GM18868 (cell line): ENCODE measurements at regions not wholly inside any gene's neighbourhood (a gene's known extent, or its start where the extent isn't known, plus 50 kb on each side); places are given as distances from the start of the nearest gene placed in this dataset.

Experiments used
- ATAC-seq: cut with Tn5 transposase; IDR thresholded peaks from one replicate; pipeline ENCODE4 v1.9.1; 2021; ENCODE audit warnings: mild to moderate bottlenecking, moderate library complexity; ENCODE audit not compliant: unreplicated experiment

DNA sequence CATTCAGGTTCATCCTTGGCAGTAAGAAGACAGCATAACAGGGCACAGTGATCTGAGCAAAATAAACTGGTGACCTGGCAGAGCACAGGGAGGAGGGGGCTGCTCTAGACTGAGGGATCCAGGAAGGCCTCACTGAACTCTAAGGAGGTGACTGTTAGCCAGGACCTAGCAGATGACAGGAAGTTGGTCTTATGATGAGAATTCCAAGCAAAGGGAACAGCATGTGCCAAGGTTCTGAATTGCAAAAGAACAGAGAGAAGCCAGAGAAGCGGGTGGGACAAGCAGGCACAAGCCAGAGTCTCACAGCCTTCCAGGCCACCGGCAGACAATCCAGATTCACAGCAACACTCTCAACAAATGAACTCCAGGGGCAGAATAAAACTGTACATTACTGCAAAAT lies 152.7 kb upstream of the PTPRM start:
- no peak for ATAC-seq

DNA sequence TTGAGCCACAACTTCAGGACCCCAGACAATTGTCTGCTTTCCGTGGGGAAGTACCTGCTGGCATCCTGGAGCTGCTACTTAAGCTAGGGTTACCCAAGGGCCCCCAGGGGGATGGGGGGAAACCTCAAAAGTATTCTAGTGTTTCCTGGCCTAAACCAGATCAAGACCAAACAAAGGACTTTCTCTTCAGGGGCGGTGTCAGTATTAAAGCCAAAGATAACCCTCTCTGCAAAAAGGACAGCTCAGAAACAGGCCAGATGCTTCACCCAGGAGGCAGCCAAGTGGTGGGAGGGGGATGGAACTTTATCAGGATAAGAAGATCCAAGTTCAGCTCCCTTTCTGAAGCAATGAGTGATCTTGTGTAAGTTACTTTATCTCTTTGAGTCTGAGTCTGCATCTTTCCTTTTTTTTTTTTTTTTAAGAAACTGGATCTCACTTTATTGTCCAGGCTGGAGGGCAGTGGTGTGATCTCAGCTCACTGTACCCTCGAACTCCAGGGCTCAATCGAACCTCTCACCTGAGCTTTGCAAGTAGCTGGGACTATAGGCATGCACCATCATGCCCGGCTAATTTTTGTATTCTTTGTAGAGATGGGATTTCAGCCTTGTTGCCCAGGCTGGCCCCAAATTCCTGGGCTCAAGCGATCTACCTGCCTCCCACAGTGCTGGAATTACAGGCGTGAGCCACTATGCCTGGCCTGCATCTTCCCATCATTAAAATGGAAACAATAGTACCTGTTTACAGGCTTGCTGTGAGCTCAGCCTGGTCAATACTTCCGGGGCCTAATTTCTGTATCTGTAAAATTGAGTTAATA lies 151.8 kb upstream of the PTPRM start:
- no peak for ATAC-seq

DNA sequence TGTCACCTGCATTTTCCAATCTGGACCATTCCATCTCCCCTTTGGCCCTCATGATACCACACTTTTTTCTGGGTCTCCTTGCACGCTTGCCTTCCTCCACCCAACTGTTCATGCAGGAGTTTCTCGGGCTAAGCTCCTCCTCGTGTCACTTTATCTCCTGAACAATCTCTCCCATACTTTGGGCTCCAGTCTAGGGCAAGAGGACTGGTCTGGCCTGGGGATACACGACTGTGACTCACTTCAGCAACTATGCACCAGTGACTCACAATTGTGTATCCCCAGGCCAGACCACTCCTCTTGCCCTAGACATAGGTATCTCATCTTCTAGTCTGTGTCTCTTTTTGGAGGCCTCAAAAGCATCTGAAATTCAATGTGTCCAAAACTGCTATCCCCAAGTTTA lies 149.4 kb upstream of the PTPRM start:
- ATAC-seq: no peak

DNA sequence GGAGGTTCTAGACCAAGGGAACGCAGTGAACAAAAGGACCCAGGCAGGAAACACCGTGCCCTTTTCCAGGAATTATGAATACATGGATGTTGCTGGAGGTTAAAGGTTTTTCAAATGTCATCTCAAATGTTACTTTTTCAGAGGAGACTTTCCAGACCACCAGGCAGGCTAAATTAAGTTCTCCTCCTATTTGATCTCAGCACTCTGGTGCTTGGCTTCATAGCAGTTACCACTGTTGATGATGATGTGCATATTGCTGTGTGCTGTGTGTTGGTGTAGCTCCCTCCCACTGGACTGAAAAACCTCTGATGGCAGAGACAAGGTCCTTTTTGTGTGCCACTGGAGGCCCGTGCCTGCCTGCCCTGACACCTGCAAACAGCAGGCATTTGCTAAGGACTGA lies 137.3 kb upstream of the PTPRM start:
- ATAC-seq: no peak

DNA sequence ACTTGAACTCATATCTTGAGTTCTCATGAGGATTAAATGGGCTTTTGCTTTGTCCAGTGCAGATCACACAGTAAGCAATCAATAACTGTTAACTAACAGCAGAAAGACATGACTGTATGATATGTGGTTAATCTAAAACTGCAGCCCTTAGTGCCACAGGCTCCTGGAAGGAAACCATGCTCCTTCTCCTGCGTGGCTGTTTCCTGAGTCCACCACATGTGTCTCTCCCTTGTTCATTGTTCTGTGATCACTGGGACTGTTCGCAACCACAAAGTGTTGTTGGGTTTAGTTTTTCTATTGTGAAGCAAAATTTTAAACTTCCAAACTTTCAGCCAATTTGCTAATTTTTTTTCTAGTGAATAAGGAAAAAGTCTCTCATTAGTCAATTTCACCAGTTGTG lies 130.9 kb upstream of the PTPRM start:
- ATAC-seq: no peak

DNA sequence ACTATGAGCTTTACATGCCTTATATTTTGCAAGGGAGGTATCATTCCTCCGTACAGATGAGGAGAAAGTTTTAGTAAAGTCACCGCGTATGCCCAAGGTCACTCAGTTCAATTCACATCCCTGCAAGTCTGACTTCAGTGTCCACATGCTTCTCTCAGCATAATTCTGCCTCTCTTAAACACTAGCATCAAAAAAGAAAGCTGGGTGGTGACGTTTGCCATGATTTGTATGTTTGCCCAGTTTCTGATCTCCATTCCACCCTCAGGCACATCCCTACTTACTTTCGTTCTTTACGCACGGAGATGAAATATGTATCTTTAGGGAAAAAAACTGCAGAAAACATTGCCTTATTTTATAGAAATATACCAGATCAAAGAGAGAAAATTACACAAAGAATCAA lies 129.2 kb upstream of the PTPRM start:
- ATAC-seq: no peak

DNA sequence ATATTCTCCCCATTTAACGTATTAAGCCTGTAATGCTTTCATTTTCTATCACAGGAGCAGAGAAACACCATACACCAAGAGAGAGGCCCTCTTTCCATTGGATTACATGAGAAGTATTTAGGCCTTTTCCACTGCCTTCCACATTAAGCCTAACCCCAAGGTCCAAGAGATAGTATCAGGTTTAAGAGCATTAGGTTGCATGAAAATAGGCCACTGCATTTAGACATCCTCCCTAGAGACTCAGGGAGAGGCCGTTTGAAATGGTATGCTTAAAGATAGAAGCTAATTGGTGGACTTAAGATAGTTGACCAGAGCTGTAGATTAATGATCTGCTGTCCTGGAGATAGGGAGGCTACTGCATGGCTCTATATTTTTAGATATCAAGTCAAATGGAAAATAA lies 128.5 kb upstream of the PTPRM start:
- ATAC-seq: no peak

DNA sequence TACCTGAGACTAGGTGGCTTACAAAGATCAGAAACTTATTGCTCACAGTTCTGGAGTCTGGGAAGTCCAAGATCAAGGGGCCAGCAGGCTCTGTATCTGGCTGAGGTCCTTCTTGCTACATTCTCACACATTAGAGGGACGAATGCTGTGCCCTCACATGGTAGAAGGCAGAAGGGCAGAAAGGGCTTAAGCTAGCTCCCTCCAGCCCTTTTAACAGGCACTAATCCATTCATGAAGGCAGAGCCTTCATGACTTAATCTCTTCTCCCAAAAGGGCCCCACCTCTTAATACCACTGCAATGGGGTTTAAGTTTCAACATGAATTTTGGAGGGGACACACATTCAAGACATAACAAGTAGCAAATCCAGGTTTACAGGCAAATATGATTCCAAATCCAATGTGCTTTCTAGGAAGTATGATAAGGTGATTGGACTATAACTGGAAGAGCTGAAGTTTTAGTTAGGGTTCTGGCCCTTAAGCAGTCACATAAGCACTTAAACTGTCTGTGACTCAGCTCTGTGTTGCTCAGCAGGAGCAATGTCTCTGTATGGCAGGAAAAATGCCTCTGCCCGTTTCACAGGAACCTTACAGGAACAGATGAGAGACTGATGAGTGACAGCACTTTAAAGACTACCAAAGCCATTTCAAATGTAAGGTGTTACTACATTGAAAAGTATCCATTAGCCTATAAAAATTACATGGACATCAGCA lies 119.6 kb upstream of the PTPRM start:
- no peak for ATAC-seq

DNA sequence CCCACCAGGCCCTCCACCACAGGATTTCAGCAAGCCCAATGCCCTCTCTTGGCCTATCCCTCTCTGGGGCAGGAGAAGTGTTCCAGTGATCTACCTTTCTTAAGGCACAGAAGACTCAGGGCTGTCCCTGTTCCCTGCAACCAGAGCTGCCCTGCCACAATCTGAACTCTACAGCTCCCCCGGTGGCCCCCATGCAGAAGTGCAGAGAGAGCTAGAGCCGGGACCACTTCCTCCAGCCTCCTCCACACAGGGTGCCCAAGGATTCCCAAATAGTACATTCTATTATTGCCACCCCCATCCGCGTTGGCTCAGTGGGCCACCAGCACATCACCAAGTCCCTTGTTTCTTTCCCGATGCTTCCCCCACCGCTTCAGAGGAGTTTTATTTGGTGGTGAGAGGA lies 114.8 kb upstream of the PTPRM start:
- peak; percentile 55 for ATAC-seq

DNA sequence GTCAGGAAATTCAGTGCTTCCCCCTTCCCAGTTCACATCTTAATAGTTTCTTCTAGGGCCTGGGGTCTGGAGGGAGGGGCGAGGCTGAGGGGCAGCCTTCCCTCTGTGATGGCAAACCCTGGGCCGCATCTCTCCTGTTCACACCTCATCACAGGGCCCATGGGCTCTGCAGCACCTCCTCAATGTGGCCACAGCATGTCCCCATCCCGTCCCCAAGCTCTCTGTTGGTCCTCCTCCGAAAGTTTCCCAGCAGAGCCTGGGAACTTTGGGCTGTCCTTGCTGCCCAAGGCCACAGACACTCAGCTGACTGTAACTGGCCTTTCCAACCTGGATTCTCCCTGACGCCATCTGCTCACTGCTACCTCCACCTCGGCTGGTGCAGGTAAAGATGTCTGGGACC lies 112.7 kb upstream of the PTPRM start:
- no peak for ATAC-seq

DNA sequence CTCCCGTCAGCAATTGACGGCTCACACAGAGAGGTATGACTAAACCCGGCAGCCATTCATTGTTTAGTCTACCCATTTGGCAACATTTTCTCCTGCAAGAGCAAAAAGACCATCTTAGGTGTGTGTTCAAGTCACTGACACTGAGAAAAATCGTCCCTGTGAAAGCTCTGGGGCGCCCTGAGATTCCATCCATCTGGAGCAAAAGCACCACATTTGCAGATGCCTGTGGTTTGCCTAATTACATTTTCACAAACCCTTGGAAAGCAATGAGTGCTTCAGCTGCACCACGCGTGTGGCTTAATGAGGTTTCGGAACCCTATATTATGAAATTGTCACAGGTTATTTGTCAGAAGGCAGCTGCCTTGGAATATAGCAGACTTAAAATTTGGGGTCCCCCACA lies 110.7 kb upstream of the PTPRM start:
- no peak for ATAC-seq

DNA sequence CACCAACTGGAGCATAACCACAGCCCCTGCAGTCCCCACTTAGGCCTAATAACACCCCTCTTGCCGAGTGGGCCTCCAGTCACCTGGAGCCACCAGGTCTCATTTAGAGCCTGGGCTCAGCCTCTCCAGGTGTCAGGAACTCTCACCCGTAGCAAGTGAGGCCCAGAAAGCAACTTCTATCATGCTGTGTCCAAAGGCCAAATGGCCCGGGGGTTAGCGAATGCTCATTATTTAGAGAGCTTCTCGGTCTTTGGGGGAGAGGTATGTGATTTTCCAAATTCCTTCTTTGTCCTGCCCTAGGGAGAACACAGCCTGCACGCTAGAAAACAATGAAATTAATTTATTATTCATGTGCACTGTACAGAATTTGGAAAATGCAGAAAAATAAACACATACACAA lies 109.9 kb upstream of the PTPRM start:
- no peak for ATAC-seq

DNA sequence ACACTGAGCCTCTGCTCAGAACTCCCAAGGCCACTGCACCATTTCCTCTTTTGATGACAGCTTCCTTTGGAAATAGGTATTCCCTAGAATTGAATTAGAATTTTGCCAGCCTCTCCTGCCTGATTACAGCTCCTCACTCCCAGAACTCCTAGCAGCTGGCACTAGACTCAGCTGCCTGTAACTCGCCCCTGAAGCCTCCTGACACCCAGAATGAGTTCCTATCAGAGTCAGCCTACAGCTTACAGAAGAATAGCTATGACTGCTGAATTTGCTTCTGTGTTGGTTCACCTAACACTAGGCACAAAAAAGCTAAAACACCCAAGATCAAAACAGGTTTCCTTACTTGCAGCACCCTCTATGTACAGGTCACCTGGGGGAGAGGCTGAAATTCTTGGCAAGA lies 108.2 kb upstream of the PTPRM start:
- ATAC-seq: no peak

DNA sequence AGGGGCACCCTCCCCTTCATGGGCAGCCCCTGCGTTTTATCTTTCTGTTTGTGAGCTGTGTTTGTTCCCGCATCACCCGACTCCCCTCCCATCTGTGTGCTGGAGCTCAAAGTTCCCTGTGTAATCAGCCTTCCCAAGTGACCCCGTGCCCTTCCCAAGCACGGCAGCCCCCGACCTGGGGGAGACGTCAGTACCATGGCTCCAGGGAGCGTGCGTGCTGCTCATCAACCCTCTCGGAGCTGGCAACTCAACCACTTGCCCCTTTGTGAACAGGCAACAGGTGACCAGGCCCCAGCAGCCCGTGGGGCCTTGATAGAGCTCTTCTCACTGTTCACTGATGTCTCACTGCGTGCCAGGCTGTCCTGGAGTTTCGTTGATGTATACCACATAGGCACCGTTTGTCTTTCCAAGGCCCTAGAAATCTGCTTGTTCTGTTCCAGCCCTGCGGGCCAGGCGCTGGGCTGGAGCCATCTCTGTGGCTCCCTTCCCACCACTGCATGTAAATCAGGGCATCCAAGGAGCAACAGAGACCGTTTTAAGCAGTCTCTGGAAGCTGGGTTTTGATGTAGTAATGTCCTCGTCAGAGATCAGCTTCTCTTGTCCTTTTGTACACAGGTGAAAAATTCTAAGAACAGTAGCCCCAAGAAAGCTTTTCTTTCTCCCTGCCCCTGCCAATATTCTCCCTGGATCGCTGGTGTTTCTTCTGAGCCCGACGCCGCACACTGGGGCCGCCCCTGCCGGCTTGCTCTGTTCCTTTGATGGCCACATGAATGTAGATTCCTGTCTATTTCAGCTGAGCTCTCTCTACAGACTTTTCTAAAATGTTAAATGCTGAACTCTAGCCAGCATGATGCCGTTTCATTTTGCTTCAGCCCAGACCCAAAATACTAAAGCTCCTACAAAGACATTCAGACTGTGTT lies 107.0 kb upstream of the PTPRM start:
- ATAC-seq: no peak

DNA sequence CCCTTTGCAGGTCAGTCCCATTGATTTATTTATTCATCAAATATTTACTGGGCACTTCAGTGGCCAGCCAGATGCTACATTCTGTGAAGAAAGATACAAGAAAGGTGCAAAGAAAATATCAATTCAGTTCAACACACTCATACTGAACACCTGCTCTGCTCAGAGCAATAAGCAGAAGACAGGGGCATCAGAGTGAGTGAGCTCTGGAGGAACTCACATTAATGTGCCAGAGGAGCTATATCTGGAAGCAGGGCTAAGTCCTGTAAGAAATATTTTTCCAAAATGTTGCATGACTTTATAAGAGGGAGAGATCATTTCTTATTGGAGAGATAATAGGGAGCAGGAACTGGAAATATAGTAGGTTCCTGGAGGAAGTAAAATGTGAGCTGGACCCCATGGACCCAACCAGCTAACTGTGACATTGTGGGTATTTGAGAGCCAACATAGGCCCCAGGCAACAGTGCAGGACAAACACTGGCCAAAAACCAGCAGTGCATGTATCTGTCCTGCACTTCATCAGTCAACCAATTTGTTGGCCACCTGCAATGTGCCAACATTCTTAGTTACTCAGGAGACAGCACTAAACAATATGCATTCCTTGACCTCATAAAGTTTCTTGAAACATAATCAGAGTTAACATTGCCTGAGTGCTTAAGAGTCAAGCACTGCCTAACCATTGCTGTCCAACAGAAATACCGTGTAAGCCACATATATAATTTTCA lies 102.7 kb upstream of the PTPRM start:
- no peak for ATAC-seq

DNA sequence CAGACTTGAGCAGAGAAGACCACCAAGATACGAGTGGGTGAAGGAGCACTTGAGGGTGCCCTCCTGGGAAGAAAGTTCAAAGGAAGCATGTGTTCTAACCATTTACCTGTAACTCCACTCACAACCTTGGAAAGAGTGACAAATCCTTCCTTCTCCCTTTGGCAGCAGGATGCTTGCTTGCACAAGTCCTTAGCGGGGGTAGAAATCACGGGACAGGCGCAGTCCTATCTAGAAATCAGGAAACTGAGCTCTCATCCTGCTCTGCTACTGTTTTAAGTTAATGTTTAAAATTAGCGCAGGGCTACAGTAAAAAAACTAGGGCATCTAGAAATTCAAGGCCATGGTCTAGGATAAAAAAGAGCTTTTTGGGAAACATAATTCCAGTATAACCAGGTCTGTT lies 100.9 kb upstream of the PTPRM start:
- no peak for ATAC-seq

DNA sequence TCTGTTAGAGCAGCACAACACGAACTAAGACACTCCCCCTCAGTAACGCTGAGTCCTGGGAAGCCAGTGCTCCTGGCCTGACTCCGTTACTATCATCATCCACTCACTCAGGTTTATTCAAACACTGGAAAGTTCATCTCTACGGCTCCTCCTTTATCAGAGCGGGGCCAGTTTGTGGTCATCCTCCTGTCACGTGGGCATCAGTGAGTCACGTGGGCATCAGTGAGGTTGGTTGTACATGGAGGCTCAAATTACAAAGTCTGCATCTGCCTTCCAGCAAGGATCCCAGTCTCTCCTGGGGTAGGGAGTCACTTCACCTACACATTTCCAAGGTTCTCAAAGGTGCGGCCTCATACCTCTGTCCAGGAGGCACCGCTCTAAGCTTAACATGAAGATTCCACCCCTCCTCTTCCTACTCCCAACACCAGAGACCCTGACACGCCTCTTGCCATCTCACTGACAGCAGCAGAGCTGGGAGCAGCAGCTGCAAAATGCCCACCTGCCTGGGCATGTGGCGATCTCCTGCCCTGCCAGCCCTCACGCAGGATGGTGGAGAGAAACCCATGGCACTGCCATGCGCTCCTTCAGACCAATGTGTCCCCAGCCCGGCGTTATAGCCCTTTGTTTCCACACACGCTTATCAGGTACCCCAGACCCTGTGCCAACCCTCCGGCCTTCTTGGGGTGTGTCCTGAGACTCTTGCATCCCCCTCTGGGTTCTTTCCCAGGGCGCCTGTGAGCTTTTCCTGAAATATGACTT lies 99.2 kb upstream of the PTPRM start:
- ATAC-seq: no peak

DNA sequence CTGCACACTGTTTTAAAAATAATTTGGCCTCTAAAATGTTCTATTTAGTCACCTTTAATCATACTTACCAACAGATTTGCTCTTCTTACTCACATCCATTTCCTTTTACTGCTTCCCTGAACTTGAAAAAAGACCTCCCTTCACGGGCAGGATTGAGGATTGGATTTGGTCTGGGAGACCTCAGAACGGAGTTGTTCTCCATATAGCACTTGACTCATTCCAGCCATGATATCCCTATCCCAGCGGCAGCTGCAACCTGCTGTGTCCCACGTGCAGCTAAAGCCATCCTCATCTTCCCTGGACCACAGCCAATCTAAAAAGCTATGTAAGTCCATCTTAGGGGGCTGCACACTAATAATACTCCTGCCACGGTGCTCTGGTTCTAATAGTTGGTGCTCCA lies 97.0 kb upstream of the PTPRM start:
- no peak for ATAC-seq

DNA sequence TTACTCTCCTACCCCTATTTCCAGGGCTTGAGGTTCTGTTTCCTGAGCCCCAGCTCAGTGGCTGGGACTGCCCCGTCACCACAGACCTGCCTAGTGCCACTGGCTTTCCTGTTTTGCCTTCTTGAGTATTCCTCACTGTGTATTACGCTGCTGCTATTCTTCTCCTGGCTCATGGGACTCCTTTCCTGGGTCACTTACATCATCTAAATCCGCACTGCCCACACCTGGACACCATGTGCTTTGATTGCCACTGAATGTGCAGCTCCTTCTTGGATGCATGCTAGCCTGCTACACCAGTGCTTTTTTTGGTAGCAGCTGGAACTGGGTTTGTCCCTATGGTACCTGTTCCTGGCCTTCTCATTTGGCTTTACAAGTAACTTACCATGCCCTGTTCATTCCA lies 96.6 kb upstream of the PTPRM start:
- ATAC-seq: no peak

DNA sequence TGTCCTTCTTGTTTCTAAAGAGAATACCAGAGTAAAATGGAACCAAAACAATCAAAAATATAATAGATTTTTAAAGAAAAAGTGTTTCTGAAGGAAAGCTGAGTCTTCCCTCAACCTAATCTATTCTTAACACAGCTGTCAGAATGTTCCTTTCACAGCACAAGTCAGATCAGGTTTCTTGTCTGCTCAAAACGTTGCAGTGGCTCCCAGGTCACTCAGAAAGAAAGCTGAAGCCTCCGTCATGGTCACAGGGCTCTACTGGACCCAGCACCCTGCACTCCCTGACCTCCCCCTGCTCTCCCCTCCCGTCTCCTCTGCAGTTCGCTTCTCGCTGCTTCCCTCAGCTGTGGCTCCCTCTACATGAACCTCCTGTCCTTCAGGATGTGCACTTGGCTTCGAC lies 90.7 kb upstream of the PTPRM start:
- ATAC-seq: no peak
